ENCODE measurements at regions not wholly inside any gene's neighbourhood (a gene's known extent, or its start where the extent isn't known, plus 50 kb on each side); places are given as distances from the start of the nearest gene placed in this dataset.
"Not testable (repeated sequence)": the region's sequence is repeated elsewhere in the genome, so short reads cannot be mapped to it uniquely, and the experiment has no call there.

GRCh38 chr4:78707268-78707667 lies 68.9 kb upstream of the BMP2K start:
- Histone ChIP-seq H3K36me3 (no peaks in the 10 kb centered on the region), H3K4me1 (ENCODE audit: control insufficient read depth in 1 of 2, low read depth in 2 of 2) (no peaks in the 10 kb centered on the region), H3K27ac (no peak overlapping the region), H3K27me3 (replicated peaks; ENCODE audit: insufficient read depth) (no peaks in the 10 kb centered on the region), H3K4me3 (no peak overlapping the region), H3K9me3 (peaks cover 7% of the 10 kb centered on the region)
- DNase-seq (ENCODE audit: low spot score), result no peak
- ATAC-seq (ENCODE audit: insufficient number of reproducible peaks, low FRiP score, low read depth), result no peak
- no peak for TF ChIP-seq CTCF (IDR thresholded peaks at IDR 0.05)

DNA sequence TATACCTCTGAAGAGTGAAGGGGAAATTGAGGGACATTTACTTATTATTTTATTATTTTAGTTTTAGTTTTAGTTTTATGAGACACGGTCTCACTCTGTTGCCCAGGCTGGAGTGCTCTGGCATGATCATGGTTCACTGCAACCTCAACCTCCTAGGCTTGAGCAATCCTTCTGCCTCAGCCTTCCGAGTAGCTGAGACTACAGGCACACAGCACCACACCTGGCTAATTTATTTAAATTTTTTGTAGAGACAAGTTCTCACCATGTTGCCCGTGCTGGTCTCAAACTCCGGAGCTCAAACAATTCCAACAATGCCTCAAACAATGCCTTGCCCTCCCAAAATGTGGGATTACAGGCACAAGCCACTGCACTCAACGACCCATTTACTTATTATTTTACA lies 68.4 kb upstream of the BMP2K start:
- Histone ChIP-seq H3K4me1 (ENCODE audit: control insufficient read depth in 1 of 2, low read depth in 2 of 2) (no peaks in the 10 kb centered on the region), H3K27me3 (replicated peaks; ENCODE audit: insufficient read depth) (no peaks in the 10 kb centered on the region), H3K36me3 (no peaks in the 10 kb centered on the region), H3K27ac (no peak overlapping the region), H3K4me3 (no peak overlapping the region), H3K9me3 (peaks cover 5% of the 10 kb centered on the region)
- DNase-seq (ENCODE audit: low spot score), result no peak
- no peak for ATAC-seq (ENCODE audit: insufficient number of reproducible peaks, low FRiP score, low read depth)
- TF ChIP-seq CTCF (IDR thresholded peaks at IDR 0.05), result no peak

DNA sequence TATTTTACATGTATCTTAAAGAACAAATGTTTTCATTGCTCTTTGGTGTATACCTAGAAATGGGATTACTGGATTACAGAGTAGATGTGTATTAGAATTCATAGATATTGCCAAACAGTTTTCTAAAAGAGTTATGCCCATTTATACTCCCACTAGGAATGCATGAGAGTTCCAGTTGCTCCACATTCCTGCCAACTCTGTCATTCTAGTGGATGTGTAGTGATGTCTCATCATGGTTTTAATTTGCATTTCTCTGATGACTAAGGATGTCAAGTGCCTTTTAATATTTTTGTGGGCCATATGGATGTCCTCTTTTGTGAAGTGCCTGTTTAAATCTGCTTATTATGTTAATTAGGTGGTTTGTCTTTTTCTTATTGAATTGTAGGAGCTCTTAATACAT lies 65.6 kb upstream of the BMP2K start:
- H3K27me3 ChIP-seq (replicated peaks; ENCODE audit: insufficient read depth), result no peaks in the 10 kb centered on the region
- DNase-seq (ENCODE audit: low spot score), result no peak
- H3K4me3 ChIP-seq, result no peak overlapping the region
- no peaks in the 10 kb centered on the region for H3K9me3 ChIP-seq
- H3K4me1 ChIP-seq (ENCODE audit: control insufficient read depth in 1 of 2, low read depth in 2 of 2), result no peaks in the 10 kb centered on the region
- TF ChIP-seq CTCF (IDR thresholded peaks at IDR 0.05), result no peak
- H3K27ac ChIP-seq, result no peak overlapping the region
- no peaks in the 10 kb centered on the region for H3K36me3 ChIP-seq
- no peak for ATAC-seq (ENCODE audit: insufficient number of reproducible peaks, low FRiP score, low read depth)

- H3K27ac ChIP-seq, result no peak overlapping the region
- DNase-seq (ENCODE audit: low spot score) (no peak), ATAC-seq (ENCODE audit: insufficient number of reproducible peaks, low FRiP score, low read depth) (no peak)
- H3K4me3 ChIP-seq, result no peak overlapping the region
- TF ChIP-seq CTCF (IDR thresholded peaks at IDR 0.05), result no peak
- H3K27me3 ChIP-seq (replicated peaks; ENCODE audit: insufficient read depth), result no peaks in the 10 kb centered on the region
- H3K9me3 ChIP-seq, result no peaks in the 10 kb centered on the region
- no peaks in the 10 kb centered on the region for H3K4me1 ChIP-seq (ENCODE audit: control insufficient read depth in 1 of 2, low read depth in 2 of 2)
- no peaks in the 10 kb centered on the region for H3K36me3 ChIP-seq
These were observed 64.5 kb upstream of the BMP2K start for GRCh38 chr4:78711676-78712075.

DNA sequence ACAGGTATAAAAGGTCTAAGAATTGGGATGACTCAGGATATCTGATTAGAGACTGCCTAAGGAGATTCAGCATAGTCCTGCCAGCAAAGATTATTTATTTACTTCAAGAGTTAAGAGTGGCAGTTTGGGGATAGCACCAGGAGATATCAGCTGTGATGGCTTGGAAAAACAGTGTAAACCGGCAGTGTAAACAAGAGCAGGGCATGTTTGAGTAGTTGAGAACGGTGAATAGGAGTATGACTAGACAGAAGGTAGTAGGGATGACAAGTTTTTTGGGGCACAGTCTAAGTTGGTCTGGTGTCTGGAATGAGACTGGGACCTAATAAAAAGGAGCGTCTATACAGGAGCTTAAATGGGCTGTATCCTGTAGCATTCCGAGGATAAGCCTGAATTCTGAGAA lies 61.6 kb upstream of the BMP2K start:
- H3K4me1 ChIP-seq (ENCODE audit: control insufficient read depth in 1 of 2, low read depth in 2 of 2); H3K27me3 ChIP-seq (replicated peaks; ENCODE audit: insufficient read depth); H3K9me3 ChIP-seq; H3K36me3 ChIP-seq; H3K27ac ChIP-seq; DNase-seq (ENCODE audit: low spot score); ATAC-seq (ENCODE audit: insufficient number of reproducible peaks, low FRiP score, low read depth); H3K4me3 ChIP-seq: not testable (repeated sequence)

DNA sequence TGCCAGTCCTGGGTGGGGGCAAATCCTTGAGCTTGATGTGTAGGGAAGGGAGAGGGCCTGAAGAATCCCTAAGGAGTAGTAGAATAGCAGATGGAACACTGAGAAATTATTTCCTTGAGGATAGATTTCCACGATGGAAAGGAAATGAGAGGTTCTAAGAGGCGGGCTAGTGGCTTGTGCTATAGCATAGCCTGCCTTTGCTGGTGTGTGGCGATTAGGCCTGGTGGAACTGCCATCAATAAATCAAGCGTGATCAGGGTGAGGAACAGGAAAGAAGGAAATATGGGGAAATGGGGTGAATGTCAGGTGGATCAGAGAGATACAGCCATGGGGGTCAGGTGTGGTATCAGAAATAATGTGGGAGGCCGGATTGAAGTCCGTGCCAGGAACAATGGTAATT lies 60.8 kb upstream of the BMP2K start:
- H3K36me3 ChIP-seq, result not testable (repeated sequence)

GRCh38 chr4:78717712-78718111 lies 58.4 kb upstream of the BMP2K start:
- H3K36me3 ChIP-seq; H3K27me3 ChIP-seq (replicated peaks; ENCODE audit: insufficient read depth); H3K4me1 ChIP-seq (ENCODE audit: control insufficient read depth in 1 of 2, low read depth in 2 of 2); ATAC-seq (ENCODE audit: insufficient number of reproducible peaks, low FRiP score, low read depth); H3K4me3 ChIP-seq; H3K27ac ChIP-seq; DNase-seq (ENCODE audit: low spot score); H3K9me3 ChIP-seq: not testable (repeated sequence)

More for the DNA sequence above, 60.8 kb upstream of the BMP2K start:
- not testable (repeated sequence) for H3K27me3 ChIP-seq (replicated peaks; ENCODE audit: insufficient read depth); ATAC-seq (ENCODE audit: insufficient number of reproducible peaks, low FRiP score, low read depth); DNase-seq (ENCODE audit: low spot score); H3K27ac ChIP-seq; H3K4me1 ChIP-seq (ENCODE audit: control insufficient read depth in 1 of 2, low read depth in 2 of 2); H3K9me3 ChIP-seq; H3K4me3 ChIP-seq

All from thoracic aorta (tissue), 2 donors.